SJCRH30 (cell line): ENCODE measurements at regions not wholly inside any gene's neighbourhood (a gene's known extent, or its start where the extent isn't known, plus 50 kb on each side); places are given as distances from the start of the nearest gene placed in this dataset.

ENCODE experiments used
- DNase-seq, 2 experiments: peaks; one replicate each; pipeline ENCODE4 v3.0.0-alpha.2; 2015 to 2020
- H3K27ac ChIP-seq: fragments of 250-450 bp; sonication (Bioruptor Pico); 2 replicates; pipeline ENCODE4 v1.5.1; 2020; ENCODE audit warnings: mild to moderate bottlenecking, moderate library complexity
- H3K27me3 ChIP-seq: fragments of 250-450 bp; sonication (Bioruptor Pico); 2 replicates; pipeline ENCODE4 v1.5.1; 2020; ENCODE audit warnings: mild to moderate bottlenecking, moderate library complexity
- H3K36me3 ChIP-seq: fragments of 250-450 bp; sonication (Bioruptor Pico); 2 replicates; pipeline ENCODE4 v1.5.1; 2020; ENCODE audit warnings: mild to moderate bottlenecking, moderate library complexity
- H3K4me1 ChIP-seq: fragments of 250-450 bp; sonication (Bioruptor Pico); 2 replicates; pipeline ENCODE4 v1.5.1; 2020; ENCODE audit warnings: mild to moderate bottlenecking, moderate library complexity
- H3K4me3 ChIP-seq: fragments of 250-450 bp; sonication (Bioruptor Pico); 2 replicates; pipeline ENCODE4 v1.5.1; 2020; ENCODE audit warnings: mild to moderate bottlenecking, moderate library complexity
- H3K9me3 ChIP-seq: fragments of 250-450 bp; sonication (Bioruptor Pico); replicated peaks from 2 replicates; pipeline ENCODE4 v1.5.1; 2020; ENCODE audit warnings: mild to moderate bottlenecking, moderate library complexity

DNA sequence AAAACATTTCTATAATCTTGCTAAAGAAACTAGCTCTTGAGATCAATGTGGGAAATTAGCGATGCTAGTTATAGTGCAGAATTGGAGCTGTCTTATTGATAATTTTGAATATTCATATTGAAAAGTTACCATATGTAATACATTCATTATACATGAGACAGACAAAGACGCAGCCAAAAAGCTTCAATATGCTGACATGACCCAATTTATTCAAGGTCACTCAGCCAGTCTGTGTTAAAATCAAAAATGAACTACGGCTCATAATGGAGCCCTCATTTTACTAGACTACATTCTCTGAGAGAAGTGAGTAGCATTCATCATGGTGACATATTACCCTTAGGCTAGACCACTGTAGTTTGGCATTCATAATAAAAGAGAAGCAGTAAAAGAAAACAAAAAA lies 107.3 kb upstream of the GABRG2 start:
- Histone ChIP-seq H3K27ac (no peak overlapping the region), H3K4me3 (no peak overlapping the region), H3K9me3 (no peaks in the 10 kb centered on the region), H3K4me1 (no peaks in the 10 kb centered on the region), H3K27me3 (no peaks in the 10 kb centered on the region), H3K36me3 (no peaks in the 10 kb centered on the region)
- no peak for DNase-seq

DNA sequence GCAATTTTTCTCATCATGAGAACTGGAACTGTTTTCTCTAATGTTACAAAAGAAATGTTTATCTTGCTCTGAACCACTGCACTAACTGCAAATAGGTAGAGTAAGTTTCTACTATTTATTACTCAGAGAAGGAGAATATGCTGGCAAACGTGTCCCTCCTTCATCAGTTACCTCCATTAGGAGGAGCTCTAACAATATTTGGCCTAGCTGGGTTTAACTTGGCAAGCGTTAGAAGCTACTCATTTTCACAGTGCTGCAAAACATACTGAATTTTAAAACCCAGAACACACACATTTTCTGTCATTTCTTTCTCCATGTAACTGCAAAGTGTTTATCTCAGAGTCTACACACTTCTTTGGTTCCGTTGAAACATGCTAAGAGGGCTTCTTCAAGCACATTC lies 101.0 kb upstream of the GABRG2 start:
- no peaks in the 10 kb centered on the region for H3K4me1 ChIP-seq
- no peaks in the 10 kb centered on the region for H3K27me3 ChIP-seq
- H3K36me3 ChIP-seq = no peaks in the 10 kb centered on the region
- H3K27ac ChIP-seq = no peak overlapping the region
- no peaks in the 10 kb centered on the region for H3K9me3 ChIP-seq
- no peak overlapping the region for H3K4me3 ChIP-seq
- DNase-seq = peak in 1 of 2 experiments; percentile 18

DNA sequence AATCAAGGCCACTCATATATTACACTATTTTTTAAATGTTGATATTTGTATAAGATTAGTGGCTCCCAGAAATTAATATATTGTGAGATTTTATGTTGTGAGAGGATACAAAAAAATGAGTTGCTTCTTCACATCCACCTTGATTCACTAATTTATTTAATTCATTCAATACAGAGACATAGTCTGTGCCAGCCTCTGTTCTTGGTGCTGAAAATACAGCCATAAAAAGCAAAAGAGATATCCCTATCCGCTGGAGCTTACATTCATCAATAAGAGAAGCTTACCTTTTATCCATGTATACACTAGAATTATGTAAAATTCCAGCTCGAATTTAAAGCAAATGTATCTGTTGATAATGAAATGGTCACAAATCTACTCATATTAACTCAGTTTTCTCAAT lies 92.2 kb upstream of the GABRG2 start:
- no peaks in the 10 kb centered on the region for H3K36me3 ChIP-seq
- no peaks in the 10 kb centered on the region for H3K9me3 ChIP-seq
- no peak for DNase-seq
- H3K4me3 ChIP-seq = no peak overlapping the region
- H3K4me1 ChIP-seq = no peaks in the 10 kb centered on the region
- H3K27ac ChIP-seq = no peak overlapping the region
- H3K27me3 ChIP-seq = no peaks in the 10 kb centered on the region

DNA sequence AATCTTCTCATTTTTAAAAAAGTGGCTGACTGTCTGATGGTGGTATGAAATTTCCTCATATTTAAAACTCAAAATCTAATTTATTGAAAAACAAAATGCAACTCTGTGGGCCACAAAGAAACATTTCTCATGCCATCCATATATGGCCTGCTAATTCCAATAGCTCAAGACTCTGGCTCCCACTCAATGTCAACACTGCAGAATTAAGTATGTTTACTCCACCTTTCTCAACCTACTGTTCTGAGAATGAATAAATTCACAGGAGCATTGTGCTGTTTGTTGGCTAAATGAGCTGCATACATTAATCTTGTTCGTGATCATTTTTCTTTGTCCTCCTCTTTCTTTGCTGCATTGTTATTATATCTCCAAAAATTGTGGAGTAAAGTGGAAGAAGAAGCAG lies 79.5 kb upstream of the GABRG2 start:
- H3K27ac ChIP-seq = no peak overlapping the region
- DNase-seq = no peak
- no peaks in the 10 kb centered on the region for H3K27me3 ChIP-seq
- H3K9me3 ChIP-seq = no peaks in the 10 kb centered on the region
- no peaks in the 10 kb centered on the region for H3K4me1 ChIP-seq
- no peak overlapping the region for H3K4me3 ChIP-seq
- H3K36me3 ChIP-seq = no peaks in the 10 kb centered on the region
